Left forelimb (tissue), 1 donor: ENCODE measurements at regions not wholly inside any gene's neighbourhood (a gene's known extent, or its start where the extent isn't known, plus 50 kb on each side); places are given as distances from the start of the nearest gene placed in this dataset.

ENCODE experiments used
- DNase-seq: peaks from one replicate; pipeline ENCODE4 v3.0.0-alpha.2; 2018; ENCODE audit warnings: low spot score

DNA sequence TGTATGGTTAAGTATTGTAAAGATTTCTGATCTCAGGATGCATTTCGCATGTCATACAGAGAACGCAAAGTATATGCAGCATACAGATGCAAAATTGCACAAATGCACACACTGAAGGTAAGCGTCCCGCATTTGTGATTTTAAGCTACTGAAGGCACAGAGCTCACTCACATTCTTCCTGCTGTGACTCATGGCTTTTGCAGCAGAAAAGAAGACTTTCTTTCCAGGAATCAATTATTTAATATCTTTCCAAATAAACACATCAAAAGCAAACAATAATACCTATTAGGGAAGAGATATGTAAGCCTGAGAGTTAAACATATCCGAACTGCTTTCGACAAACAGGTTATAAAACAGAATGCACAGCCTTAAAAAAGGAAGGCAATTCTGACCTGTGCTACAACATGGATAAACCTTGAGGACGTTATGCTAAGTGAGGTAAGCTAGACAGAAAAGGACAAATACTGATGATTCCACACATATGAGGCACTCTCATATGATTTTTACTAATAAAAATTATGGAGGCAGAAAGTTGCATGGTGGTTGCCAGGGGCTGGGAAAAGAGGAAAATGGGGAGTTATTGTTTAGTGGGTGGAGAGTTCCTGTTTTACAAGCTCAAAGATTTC, 109.0 kb downstream of the TFAP2A start:
- no peak for DNase-seq

DNA sequence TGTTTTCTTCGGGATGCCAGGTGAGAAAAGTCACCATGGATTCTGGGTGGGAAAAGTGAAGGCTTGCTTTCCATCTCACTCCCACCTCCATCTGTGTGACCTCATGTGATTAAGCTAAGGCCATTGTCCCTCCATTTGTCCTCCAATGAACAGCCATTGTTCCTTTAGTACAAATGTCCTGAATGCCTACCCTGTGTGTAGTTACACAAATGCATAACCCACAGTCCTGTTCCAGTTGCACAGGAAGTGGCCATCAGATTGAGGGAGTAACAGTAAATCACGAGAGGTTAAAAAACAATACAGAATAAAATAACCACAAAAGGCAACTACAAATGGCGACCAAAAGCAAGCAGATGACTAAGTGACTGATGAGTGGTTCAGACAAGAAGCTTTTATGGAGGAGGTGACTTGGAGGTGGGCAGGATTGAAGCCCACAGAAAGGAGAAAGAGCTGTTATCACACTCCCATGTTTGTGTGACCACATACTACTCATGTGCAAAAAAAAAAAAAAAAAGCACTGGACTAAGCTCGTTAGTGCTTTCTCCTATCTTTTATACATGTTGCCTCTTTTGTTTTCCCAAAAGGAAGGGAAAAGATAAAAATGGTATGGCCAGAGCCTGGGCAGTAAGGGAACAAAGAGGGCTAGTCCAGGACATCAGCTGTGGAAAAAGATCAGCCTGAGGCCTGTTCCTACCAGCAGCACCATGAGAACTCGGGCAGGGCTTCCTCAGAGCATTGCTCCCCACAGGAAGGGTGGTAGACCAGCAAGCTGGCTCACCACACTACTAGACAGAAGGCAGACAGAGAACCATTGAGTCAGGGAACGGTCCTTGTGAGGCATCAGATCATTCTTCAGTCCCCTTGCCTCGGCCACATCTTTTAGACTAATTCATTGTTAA, 111.0 kb downstream of the TFAP2A start:
- DNase-seq = no peak

DNA sequence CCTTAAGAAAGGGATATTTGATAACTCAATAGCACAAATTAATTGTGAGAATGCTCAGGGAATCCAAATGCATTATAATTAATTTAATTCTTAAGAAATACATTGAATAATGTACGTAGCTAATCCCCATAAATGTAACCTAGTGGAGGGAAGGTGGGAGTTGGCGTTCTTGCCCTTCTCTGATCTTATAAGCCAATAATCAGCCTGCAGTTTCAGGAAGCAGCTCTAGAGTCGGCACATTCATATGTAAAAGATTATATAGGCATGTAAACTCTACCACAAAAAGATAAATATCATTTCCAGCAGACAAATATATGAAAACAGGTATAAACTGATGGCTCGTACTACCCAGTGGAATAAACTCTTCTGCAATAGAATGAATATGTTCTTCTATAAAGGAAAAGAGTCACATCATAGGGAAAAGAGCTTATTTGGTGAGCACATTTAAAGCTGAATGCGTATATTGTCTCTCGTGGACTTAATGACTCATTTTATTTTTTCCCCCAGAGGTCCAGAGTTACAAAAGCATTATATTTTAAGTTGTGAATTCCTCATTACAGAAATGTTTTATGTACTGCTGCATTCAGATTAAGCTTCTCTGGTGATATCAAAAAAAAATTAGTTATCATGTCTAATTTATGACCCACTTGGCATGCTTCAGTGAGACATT, 112.2 kb downstream of the TFAP2A start:
- DNase-seq = no peak

DNA sequence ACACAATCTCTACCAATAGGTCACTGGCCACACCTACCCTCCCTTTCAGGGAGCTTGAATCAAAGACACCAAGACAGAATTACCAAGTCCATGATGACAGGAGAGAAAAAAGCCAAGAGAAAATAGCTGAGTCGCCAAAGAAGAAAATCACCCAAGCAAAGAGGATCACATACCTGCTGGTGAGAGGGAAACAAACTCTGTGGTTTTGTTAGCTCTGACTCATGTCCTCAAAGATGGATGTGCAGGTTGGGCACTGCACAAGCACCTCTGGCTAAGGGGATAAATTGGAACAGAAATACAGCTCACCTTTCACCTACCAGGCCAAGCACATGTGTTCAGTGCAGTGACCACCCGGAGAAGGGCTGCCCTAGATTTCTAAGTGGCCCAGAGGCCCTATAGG, 114.8 kb downstream of the TFAP2A start:
- DNase-seq = no peak

DNA sequence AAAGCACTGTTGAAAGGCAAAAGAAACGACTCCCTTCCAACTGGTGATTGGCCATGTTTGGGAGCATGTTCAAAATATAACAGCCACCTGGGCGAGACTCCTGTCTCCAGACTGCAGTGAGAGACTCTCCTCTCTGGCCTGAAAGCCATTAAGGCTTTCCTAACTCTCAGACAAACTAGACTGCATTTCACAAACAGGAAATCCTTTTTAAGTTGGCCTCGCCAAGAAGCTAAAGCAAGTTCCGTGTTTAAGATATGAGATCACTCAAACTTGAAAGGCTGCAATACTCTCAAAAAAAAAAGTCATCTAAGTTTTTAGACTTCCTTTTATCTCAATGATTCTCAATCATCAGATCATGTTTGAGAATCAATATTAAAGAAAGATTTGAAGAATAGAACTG, 117.0 kb downstream of the TFAP2A start:
- no peak for DNase-seq

DNA sequence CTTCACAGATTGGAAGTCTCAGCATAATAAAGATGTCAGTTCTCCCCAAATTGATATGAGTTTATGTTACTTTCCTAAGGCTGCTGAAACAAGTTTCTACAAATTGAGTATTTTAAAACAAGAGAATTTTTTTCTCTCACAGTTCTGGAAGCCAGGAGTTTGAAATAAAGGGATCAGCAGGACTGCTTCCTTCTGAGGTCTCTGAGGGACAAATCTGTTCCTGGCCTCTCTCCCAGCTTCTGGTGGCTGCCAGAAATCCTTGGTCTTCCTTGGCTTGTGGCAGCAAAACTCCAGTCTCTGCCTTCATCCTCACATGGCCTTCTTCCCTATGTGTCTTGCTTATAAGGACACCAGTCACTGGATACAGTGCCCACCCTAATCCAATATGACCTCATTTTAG, 136.1 kb downstream of the TFAP2A start:
- DNase-seq = no peak

DNA sequence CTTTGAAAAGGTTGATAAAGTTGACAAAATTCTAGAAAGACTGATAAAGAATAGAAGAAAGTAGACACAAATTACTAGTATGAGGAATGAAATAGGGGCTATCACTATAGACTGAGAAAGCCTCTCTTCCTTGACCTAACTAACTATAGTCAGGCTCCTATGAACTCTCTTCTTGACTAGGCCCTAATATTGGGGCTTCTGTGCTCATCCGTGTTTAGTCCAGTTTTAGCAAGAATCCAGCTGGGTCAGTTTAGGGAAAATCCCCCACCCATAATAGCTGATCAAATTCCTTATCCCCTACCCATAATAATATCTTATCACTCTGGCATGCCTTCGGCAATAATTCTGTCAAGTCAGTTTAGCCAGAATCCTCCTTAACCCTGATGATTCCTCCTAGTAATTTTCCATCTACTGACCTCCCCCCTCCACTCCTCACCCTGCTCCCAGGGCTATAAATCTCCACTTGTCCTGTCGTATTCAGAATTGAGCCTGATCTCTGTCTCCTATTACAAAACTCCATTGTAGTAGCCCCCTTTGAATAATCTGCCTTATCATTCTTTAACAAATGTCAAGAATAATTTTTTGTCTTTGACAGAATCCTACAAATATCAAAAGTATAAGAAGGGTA, 138.1 kb downstream of the TFAP2A start:
- DNase-seq = no peak

DNA sequence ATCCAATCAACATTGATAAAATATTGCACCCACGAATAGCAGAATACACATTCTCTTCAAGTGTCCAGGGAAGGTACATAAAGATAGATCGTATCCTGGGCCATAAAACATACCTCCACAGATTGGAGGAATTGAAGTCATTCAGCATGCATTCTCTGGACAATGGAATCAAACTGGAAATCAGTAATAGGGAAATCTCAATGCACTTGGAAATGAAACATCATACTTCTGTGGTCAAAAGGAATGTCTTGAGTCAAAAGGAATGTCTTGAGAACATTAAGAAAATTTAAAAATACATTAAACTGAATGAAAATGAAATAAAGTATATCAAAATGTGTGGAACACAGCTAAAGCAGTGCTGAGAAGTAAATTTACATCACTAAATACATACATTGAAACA, 138.8 kb downstream of the TFAP2A start:
- DNase-seq = no peak

DNA sequence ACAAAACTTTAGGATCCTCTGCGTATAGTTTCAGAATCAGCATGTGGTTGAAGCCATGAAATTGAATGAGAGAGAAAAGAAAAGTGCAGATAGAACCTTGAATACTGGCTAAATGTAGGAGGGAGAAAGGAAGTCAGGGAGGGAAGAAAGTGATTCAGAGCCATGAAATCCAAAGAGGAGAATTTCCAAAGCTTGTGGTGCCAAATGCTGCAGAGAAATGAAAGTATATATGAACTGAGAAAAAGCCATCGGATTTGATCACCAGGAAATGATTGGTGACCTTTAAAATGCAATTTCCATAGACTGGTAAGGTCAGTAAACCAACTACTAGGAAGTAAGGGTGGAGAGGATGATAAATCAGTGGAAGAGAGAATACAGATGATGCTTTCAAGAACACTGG, 142.3 kb downstream of the TFAP2A start:
- DNase-seq = no peak

DNA sequence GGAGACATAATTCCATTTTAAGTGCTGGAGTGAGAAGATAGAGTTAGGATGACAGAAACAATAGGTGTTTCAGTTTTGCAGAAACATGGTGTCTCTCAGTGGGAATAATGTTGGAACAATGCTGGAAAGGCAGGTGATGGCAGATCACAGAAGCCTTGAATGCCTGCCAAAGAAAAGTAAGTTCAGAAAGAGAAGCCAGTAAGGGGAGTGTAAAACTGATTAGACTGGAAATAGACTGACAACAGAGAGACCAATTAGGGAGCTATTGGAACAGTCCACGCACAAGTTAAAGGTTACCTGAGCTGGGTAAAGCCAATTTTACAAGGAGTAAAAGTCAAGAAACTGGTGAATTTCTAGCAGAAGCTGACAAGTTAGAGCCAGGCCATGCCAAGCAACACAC, 142.9 kb downstream of the TFAP2A start:
- DNase-seq = no peak

DNA sequence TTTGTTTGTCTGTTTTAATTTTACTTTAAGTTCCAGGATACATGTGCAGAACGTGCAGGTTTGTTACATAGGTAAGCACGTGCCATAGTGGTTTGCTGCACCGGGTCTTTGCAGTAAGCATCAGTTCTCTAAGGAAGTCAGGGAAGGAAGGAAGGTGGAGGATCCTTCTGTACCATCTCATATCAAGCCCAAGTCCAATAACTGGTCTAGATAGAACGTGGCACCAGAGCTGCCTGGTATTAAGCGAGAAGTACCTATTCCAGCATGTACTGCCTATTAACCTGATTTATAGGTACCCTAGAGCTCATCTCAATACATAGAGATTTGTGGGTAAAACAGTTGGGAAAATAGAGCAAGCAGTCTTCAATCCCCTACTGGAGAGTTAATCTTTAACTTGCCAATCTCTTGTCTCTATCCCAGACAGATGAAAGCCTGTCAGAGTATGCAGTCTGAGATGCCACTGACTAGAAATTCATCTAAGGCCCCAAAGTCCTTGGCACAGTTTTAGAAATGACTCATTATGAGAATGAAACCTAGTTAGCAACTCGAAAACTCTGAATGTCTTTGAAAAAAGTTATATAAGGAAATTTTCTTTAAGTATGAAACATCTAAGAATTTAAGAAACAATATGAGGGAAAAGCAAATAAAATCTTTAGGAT, 144.9 kb downstream of the TFAP2A start:
- DNase-seq = no peak

DNA sequence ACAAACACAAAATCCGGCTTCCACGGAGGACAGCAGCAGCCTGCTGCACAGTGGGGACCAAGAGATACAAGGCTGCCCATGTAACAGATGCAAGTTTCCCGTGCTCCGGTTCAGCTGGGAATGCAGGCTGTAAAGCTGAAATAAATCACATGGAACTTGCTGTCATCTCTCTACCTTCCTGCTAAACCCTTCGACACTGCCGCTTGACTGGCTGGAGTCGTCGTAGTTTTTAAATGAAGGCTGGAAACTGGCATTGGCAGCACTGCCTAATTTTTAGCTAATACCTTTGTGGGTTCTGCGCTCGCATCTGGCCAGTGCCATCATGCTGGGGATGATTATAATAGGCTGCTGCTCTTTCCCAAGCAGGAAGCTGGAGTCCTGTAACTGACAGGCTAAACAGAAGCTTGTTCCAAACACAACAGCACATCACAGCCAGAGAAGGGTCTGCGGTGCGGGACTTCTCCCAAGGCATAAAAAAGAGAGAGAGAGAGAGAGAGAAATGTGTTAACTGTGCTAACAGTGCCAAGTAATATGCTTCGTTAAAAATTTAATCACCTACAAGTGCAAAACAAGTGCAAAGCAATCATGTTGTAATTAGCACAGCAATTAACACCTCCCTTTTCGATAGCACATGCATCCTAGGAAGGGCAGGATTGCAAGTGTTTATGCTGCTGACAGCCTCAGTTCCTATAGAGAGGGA, 146.1 kb downstream of the TFAP2A start:
- DNase-seq = no peak

DNA sequence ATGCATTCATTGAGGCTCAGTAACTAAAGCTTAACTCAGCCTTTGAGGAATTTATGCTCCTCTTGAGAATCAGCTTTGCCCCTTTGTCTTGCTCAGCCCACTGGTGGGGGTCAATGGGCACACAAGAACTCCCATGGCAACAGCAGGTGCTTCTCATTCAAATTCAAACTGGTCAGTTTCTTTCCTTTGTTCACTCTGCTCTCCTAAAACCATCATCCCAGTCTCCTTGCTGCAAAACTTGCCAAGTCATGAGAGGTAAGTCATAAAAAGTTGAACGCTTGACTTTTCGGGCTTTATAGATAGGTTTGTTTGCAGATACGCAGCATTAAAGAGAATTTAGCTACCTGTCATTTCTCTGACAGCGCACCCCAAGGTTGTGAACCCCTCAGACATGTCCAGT, 146.8 kb downstream of the TFAP2A start:
- no peak for DNase-seq

DNA sequence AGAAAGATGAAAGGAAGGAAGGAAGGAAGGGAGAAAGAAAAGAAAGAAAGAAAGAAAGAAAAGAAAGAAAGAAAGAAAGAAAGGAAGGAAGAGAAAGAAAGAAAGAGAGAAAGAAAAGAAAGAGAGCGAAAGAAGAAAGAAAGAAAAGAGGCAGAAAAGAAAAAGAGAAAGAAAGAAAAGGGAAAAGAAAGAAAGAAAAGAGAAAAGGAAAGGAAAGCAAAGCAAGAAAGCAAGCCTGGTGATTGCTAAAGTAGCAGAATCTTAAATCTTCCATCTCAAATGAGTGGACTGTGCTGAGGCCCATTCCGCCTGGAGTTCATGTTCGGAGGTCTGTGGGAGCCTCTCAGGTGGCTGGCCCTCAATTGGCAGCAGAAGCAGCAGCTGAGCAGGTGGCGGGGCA, 148.4 kb downstream of the TFAP2A start:
- no peak for DNase-seq

DNA sequence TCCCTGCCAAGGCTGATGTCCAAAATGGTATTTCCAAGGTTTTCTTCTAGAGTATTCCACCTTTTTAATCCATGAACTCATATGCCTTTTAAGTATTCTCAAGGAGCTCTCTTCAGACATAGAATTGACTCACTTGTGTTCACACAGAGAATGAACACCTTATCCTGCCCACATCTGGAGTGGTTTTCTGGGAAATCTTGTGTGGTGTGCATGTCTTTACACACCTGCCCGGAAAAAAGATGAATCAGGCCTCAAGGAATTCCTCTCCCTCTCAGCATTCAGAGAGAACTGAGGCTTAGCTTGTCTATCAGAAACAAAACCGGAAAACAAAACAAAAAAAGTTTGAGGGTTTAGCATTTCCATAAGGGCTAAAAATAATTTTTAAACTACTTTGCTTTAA, 148.8 kb downstream of the TFAP2A start:
- DNase-seq = no peak

DNA sequence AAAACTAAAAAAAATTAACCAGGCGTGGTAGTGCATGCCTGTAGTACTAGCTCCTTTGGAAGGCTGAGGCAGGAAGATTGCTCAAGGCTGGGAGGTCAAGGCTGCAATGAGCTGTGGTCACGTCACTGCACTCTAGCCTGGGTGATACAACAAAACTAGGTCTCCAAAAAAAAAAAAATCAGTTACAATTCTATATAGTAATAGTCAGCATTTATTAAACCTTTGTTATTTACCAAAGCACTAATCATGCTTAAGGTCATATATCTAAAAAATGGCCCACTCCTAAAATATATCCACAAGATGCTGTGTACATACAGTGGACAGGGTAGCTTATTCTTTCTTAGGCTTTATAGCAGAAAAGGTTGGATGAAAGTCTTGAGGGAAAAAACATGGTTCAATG, 152.4 kb downstream of the TFAP2A start:
- no peak for DNase-seq

DNA sequence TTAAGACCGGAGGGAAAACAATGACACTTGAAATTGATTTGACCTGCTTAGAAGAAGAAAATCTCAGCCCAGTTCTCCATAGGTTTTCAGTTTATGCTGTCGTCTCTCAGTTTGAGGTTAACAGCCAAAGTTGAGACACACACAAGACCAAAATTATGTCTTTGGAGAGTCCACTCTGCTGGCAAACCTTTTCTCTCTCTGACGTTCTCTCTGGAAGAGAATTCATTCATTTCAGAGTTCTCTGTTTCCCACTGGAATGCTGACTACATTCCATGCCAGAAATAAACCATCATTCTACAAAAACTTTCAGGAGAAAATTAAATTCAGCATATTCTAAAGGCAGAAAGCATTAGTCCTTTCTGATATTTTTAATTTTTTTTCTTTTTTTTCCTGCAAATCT, 155.2 kb downstream of the TFAP2A start:
- DNase-seq = no peak

DNA sequence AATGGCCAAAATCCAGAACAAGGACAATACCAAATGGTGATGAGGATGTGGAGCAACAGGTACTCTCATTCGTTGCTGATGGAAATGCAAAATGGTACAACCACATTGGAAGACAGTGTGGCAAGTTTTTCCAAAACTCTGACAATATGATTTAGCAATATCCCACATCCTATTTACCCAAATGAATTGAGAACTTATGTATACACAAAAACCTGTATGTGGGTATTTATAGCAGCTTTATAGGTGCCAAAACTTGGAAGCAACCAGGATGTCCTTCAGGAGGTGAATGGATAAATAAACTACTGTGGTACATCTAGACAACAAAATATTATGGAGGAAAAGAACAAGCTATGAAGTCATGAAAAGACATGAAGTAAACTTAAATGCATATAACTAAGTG, 156.5 kb downstream of the TFAP2A start:
- no peak for DNase-seq

DNA sequence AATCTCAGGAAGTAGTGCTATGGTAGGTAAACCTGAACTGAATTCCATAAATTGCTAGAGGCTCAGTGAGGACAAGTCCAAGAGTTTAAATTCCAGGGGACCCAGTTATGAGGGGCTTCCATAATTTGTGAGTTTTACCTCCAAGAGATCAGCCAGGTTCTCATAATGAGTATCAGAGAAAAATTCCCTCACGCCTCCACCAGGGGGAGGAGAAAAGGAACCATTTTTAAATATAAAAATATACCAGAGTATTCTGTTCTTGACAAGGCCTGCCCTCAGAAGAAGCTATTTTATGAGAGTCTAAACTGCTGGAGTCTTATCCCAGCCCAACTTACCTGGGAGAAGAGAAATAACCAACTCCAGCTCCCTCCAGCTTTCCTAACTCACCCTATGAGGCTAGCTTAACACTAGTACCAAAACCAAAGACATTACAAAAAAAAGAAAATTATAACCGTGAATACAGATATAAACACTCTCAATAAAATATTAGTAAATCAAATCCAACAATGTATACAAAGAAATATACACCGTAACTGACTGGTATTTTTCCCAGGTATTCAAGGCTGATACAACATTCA, 158.7 kb downstream of the TFAP2A start:
- no peak for DNase-seq

DNA sequence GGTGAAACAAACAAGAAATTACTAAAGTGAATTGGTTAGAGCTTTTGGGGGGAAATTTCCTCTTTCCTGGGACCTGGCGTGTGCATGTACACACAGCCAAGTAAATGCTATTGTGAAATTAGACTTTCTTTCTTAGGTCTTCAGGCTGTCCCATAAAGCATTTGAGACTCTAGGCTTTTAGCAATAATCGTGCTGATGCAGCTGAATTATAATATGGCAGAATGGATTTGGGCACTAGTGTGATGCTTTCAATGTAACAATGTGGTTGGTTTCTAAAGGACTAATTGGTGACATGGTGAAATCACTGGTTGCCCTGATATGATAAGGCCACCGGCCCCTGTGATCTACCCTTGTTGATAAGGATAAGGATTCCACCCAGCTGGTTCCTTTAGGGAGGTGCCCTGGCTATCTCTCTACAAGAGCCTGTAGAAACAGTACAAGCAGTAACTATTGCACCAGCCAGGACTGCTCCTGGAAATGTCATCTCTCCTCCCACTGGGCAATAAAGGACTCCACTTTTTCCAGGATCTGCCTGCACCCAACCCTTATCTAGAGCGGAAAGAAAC, 164.1 kb downstream of the TFAP2A start:
- DNase-seq = no peak

DNA sequence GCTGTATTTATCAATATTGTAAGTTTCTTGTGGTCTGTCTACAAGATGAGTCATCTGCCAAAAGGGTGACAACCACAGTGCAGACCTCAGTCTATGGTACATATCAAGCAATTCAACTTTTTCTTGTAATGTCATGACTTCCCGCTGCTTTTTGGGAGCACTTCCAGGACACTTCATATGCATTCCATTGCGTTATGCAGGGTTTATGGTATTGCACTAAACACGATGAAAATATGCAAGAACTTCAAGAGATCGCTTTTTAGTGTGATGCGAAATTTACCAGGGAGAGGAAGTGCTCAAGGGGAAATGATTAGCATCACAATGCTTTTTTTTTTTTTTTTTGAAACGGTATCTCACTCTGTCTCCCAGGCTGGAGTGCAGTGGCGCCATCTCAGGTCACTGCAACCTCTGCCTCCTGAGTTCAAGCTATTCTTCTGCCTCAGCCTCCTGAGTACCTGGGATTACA, 166.5 kb downstream of the TFAP2A start:
- no peak for DNase-seq
